ENCODE measurements at regions not wholly inside any gene's neighbourhood (a gene's known extent, or its start where the extent isn't known, plus 50 kb on each side); places are given as distances from the start of the nearest gene placed in this dataset.
"Not testable (repeated sequence)": the region's sequence is repeated elsewhere in the genome, so short reads cannot be mapped to it uniquely, and the experiment has no call there.

- no peak for DNase-seq (ENCODE audit: low read depth in 2 of 2, low spot score in 1 of 2)
Observed at GRCh38 chr3:103863381-103863780, 1428.6 kb downstream of the ZPLD1 start.

DNA sequence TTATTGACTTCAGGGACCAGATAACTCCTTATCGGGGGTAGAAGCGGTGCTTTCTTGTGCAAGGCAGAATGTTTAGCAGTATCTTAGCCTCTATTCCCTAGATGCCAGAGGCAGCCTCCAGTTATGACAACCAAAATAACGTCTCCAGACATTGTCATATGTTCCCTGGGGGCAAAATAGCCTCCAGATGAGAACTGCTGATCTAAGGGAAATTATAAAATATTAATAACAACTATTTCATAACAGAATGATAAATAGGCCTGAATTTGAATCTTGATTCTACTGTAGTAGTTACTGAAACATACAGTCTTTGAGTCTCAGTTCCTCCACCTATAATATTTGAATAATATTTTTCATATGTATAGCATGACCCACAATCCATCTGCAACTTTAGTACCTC is 1431.3 kb downstream of the ZPLD1 start:
- DNase-seq (ENCODE audit: low read depth in 2 of 2, low spot score in 1 of 2), result no peak

DNA sequence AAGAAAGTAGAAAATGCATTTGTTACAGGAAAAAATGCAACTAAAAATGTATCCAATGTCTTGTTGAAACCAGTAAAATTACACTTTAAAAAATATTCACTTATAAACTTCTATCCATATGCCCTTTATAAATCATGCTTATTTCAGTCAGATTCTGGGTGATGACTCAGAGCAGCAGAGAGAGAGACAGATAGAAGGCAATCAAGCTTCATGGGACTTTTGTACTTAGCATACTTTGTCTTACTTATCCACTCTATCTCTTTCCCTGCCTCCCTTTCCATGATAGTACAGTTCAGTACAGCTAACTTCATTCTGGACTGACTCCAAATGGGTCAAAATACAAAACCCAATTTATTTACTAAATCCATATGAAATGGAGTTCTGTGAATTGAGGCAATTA is 1438.2 kb downstream of the ZPLD1 start:
- DNase-seq (ENCODE audit: low read depth in 2 of 2, low spot score in 1 of 2), result no peak

DNA sequence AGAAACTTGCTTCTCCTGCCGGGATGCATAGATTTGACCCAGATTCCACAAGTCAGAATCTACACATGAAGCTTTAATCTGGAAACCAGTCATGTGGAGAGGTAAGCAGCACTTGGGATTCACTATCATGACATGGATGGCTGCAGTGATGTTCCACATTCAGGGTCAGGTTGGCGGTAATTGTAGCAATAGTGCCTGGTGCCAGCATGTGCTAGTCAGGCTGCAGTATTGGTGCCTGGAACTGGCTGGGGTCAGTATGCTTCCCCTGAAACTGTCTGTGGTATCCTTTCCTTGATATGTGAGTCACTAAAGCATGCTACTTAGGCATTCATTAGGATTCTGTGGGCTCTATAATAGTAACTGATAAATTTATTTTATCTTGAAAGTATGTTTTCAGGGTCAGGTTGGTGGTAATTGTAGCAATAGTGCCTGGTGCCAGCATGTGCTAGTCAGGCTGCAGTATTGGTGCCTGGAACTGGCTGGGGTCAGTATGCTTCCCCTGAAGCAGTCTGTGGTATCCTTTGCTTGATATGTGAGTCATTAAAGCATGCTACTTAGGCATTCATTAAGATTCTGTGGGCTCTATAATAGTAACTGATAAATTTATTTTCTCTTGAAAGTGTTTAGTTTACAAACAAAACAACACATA is 1439.2 kb downstream of the ZPLD1 start:
- no peak for DNase-seq (ENCODE audit: low read depth in 2 of 2, low spot score in 1 of 2)

- not testable (repeated sequence) for DNase-seq (ENCODE audit: low read depth in 2 of 2, low spot score in 1 of 2)
Observed at GRCh38 chr3:103881809-103882208, 1447.0 kb downstream of the ZPLD1 start.

DNA sequence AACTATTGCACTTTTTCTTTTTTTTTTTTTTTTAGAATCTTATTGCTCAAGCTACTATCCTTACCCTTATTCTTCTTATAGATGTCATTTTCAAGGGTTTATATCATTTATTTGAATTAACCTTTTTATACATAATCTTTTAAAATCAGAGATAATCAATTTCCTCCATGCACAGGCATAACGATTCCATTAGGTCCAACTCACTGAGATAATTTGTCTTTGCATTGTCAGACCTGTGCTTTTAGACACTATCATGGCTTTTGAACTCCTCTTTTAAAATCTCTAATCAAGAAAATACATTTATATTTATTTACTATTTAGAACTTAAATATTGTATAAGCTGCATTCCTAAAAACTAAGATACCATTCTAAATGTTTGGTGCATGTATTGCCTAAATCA is 1454.9 kb downstream of the ZPLD1 start:
- DNase-seq (ENCODE audit: low read depth in 2 of 2, low spot score in 1 of 2), result no peak

DNA sequence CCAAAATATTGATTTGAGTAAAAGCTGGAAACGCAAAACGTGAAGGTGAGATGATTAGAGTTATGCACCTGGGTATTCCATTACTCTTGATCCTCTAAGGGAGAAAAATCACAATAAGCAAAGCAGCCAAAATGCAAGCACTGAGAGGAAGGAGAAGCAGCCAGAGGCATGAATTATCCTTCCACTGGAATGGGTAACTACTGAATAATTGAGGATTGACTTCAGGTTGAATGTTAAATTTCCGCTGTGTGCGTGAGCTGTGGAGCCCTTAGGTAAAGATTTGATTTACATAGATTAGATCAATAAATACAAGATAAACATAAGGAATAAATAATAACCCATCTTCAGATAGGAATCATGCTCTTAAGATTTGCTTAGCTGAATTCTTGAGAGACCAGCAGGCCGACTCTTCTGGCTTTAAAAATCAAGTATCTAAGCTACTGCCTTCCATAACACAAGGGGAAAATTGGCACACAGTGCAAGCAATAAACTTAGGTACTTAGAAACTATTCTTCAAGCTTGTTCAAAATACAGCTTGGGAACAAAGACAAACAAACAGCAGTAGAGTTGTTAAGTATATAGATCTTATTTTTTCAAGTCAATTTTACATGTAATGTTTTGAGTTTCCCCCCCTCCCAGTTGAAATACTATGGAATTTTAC is 1459.5 kb downstream of the ZPLD1 start:
- DNase-seq (ENCODE audit: low read depth in 2 of 2, low spot score in 1 of 2), result no peak

GRCh38 chr3:103899328-103899727 is 1464.5 kb downstream of the ZPLD1 start:
- DNase-seq (ENCODE audit: low read depth in 2 of 2, low spot score in 1 of 2), result no peak

DNA sequence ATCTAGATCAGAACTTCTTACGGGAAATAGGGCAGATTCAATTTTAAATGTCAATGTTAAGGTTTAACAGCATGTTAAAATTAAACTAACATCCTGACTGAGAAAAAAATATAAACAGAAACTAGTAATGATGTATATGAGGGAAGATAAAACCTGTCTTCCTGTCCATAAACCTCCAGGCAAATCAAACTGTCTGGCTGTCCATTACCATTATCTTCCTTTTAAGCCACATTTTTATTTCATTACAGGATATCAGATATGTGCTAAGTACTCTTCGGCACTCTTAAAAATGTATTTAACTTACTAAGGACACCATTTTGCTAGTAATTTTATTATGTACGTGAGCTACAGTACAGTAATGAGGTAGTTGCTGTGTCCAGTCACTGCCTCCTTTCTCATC is 1461.7 kb upstream of the ALCAM start:
- no peak for DNase-seq (ENCODE audit: low read depth in 2 of 2, low spot score in 1 of 2)

- no peak for DNase-seq (ENCODE audit: low read depth in 2 of 2, low spot score in 1 of 2)
Observed at GRCh38 chr3:103906304-103906703, 1460.4 kb upstream of the ALCAM start.

DNA sequence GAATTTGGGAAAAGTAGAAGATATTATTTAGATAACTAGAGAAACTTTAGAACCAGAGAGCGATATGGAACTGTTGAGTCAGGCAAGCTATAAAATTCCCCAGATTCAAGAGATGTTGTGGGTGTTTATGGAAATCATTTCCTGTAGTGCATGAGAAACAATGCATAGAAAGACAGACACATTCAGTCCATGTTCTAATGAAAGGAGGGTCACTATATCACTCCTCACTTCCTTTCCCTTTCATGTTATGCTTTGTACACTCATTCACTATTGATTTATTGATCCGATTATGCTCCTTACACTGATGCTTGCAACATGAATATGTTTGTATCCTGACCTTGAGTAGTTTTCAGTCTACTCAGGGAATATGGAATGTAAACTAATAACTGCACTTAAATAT is 1459.9 kb upstream of the ALCAM start:
- no peak for DNase-seq (ENCODE audit: low read depth in 2 of 2, low spot score in 1 of 2)

- DNase-seq (ENCODE audit: low read depth in 2 of 2, low spot score in 1 of 2), result no peak
Observed at GRCh38 chr3:103907567-103907966, 1459.1 kb upstream of the ALCAM start.

GRCh38 chr3:103909395-103909794 is 1457.3 kb upstream of the ALCAM start:
- no peak for DNase-seq (ENCODE audit: low read depth in 2 of 2, low spot score in 1 of 2)

GRCh38 chr3:103918336-103918735 is 1448.4 kb upstream of the ALCAM start:
- no peak for DNase-seq (ENCODE audit: low read depth in 2 of 2, low spot score in 1 of 2)

- no peak for DNase-seq (ENCODE audit: low read depth in 2 of 2, low spot score in 1 of 2)
Observed at GRCh38 chr3:103919327-103919726, 1447.4 kb upstream of the ALCAM start.

DNA sequence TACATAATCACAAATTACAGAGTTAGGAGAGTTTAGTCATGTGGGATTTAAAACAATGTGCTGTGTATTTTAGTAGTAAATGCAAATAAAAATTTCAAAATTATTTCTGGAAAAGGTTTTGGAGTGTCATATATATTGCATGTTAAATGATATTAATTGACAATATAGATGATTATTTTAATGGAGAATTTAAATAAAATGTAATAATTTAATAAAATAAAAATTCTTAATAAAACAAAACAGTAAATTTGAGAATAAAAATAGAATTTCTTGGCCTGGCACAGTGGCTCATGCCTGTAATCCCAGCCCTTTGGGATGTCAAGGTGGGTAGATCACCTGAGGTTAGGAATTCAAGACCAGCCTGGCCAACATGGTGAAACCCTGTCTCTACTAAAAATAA is 1442.8 kb upstream of the ALCAM start:
- no peak for DNase-seq (ENCODE audit: low read depth in 2 of 2, low spot score in 1 of 2)

DNA sequence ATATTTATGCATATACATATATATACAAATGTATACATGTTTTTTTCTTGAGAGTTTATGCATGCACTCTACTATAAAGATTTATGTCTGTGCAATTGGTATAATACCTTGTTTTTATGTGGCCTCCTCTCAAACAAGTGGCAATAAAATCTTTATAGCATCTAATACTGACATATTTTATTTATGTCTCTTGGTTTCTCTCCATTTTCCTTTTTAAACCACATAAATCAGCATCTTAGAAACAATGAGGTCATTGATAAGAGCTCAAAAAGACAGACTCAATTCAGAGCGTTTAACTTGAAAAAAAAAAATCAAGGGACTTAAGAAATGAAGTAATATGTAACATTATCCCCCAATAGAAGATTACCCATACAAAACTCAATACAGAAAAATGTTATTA is 1442.2 kb upstream of the ALCAM start:
- no peak for DNase-seq (ENCODE audit: low read depth in 2 of 2, low spot score in 1 of 2)

DNA sequence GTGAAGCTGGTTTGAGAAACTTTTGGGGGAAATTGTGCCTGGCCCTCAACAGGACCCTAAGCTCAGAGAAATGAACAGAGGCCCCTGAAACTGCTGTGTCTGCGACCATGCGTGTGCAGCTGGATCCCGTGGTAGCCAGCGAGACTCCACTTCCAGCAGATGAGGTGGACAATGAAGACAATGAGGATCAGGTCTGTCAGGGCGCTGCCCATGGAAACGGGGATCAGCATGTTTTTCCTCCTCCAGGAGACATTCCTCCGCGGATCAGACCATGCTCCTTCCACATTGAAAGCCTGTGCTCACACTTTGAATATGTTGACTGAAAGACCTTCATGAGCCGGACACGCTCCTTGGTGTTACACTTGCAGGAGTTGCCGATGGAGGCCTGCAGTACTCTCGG is 1439.8 kb upstream of the ALCAM start:
- no peak for DNase-seq (ENCODE audit: low read depth in 2 of 2, low spot score in 1 of 2)

DNA sequence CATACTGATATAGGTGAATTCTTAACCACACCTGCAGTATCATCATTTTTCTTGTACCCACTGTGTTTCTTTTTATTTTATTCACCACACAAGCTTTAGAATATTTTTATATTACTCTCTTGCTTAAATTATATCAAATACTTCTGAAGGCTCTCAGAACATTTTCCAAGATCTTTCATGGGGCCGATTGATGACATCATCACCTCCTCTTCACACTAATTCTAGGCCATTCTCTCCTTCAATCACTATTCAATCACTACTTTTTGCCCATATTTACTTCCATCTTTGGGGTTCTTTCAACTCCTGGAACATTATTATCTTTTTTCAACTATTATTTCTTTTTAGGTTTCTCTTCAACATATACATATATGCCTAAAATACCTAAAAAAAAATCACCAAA is 1438.8 kb upstream of the ALCAM start:
- no peak for DNase-seq (ENCODE audit: low read depth in 2 of 2, low spot score in 1 of 2)

GRCh38 chr3:103937094-103937493 is 1429.6 kb upstream of the ALCAM start:
- DNase-seq (ENCODE audit: low read depth in 2 of 2, low spot score in 1 of 2), result no peak

DNA sequence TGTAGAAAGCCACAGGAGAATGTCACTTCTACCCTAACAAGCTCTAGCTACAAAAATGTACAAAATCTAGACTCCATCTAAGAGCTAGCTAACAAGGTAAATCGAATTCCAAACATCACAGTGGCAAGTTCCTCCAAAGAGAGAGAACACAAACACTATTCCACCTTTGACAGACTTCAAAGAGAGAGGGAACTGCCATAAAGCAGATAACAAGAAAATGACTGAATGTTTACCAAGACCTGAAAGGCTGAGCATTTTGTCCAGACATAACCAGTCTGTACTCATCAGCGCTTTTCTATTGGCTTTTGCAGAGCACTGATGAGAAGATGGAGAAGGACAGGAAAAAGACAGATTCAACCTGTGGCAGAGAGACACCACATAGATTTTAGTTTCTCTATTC is 1419.6 kb upstream of the ALCAM start:
- no peak for DNase-seq (ENCODE audit: low read depth in 2 of 2, low spot score in 1 of 2)

DNA sequence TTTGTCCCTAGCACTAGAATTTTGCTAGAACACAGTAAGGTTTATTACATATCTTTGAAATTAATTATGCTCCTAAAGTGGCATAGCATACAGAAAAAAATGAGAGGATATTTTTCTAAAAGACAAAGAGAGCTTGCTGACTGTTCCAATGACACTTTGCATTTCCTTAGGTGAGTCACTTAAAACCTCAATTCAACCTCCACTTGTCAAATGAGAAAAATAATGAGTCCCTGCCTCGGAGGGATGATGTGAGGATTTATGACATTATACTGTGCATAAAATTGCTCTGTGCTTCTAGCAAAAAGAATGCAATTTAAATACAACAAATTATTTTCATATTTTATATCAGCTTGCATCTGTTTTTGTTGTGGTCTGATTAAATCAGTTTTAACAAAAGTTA is 1417.0 kb upstream of the ALCAM start:
- no peak for DNase-seq (ENCODE audit: low read depth in 2 of 2, low spot score in 1 of 2)

DNA sequence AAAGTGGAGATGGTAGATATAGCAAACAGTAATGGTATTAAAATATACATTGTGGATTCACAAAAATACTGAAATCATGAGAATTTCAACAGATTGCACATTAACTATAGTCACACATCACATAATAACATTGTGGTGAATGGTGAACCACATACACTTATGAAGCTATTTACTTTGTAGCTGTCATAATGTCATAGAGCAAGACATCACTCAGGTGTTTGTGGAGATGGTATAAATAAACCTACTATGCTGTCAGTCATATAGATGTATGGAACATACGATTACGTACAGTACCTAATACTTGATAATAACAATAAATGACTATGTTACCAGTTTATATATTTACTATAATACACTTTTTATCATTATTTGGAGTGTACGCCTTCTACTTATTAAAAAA is 1416.0 kb upstream of the ALCAM start:
- no peak for DNase-seq (ENCODE audit: low read depth in 2 of 2, low spot score in 1 of 2)

Data from stimulated activated CD8-positive, alpha-beta memory T cell treated with anti-CD3 and anti-CD28 coated beads, Interleukin-4, amount 100 ng/mL, for 4 hours (primary cell).